Stimulated activated CD8-positive, alpha-beta memory T cell treated with anti-CD3 and anti-CD28 coated beads, Interleukin-15, amount 100 ng/mL, for 1 hour (primary cell): ENCODE measurements at regions not wholly inside any gene's neighbourhood (a gene's known extent, or its start where the extent isn't known, plus 50 kb on each side); places are given as distances from the start of the nearest gene placed in this dataset.
"Not testable (repeated sequence)": the region's sequence is repeated elsewhere in the genome, so short reads cannot be mapped to it uniquely, and the experiment has no call there.

Source experiments
- DNase-seq: peaks from one replicate; pipeline ENCODE4 v3.0.0-alpha.2; 2020; ENCODE audit warnings: low read depth

DNA sequence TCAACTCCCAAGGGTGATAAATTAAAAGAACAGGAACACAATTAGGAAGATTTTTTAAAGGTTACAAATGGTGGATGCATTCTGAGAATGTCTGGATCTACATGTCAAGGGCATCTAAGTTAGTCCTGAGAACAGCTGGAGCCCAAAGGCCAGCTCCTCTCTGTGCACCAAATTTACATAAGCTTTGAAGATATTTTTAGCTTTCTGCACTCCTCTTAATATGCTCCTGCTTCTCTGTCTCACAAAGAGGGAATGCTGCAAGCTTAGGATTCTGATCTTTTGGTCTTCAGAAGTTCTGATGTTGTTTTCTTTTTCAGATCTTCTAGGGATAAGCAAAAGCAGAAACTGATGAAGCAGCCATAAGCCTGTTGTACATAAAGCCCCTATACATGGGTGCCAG lies 309.8 kb upstream of the NCAM1 start:
- no peak for DNase-seq

- DNase-seq: no peak
These were observed 308.3 kb upstream of the NCAM1 start for GRCh38 chr11:112652786-112653390.

GRCh38 chr11:112655371-112655770 lies 305.8 kb upstream of the NCAM1 start:
- no peak for DNase-seq

DNA sequence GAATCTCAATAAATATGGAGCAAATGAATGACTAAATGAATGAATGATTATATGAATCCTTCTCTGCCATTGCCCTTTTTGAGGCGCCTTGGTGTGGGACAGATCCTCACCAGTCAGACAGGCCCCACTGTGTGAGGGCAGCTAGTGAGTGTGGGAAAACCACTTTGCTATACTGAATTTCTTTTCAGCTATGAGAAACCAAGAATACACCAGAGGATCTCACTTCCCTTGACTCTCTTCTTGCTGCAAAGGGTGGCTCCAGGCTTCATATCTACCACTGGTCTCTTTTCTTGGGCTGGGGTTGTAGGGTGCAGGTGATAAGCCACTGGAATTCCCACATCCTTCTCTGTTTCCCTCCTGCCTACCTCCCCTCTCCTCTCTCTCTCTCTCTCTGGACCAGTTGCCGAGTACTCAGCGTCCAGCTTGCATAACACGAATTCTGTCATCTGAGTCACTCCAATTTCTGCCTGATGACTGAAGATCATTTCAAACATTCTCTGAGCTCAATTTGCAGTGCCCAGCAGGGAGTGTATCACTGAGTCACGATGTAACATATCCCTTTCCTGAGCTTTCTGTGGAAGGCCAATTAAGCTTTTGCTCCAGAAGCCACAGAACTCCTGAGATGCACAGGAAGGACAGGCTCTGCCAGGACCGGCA lies 304.3 kb upstream of the NCAM1 start:
- DNase-seq: no peak

- DNase-seq: no peak
These were observed 302.8 kb upstream of the NCAM1 start for GRCh38 chr11:112658431-112658878.

DNA sequence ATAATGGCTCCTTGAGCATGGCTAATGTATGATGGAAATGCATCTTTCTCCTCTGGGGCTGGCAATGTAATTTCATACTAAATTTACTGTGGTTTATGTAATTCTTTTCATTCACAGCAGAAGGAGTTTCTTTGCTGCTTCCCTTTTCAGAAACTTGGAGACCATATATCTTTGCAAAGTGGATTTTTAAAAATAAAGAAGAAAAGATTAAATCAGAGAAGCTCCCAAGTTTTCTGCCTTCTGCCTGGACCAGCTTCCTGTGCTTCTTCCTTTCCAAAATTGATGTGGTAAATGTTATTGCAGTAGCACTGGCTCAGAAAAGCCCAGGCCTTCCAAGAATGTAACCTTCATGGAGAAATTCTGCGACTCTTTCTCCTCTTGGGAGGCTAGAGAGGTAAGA lies 300.1 kb upstream of the NCAM1 start:
- no peak for DNase-seq

- no peak for DNase-seq
These were observed 299.6 kb upstream of the NCAM1 start for GRCh38 chr11:112661571-112661970.

DNA sequence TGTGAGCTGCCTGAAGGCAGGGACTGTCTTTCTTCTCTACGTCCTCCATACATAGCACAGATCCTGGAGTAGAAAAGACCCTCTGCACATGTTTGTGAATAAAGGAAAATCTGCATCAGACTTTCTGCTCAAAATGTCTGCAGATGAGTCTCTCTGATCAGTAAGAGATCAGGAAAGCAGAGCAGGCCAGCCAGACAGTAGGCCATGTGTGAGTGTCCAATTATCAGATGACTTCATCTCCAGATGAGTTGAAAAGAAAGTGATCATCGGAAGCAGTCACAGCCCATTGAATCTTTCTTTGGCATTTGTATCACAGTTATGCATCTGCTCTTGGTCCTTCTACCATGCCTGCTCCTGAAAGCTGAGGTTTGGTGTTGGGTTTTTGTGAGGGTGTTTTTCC lies 298.7 kb upstream of the NCAM1 start:
- DNase-seq: no peak

- no peak for DNase-seq
These were observed 297.1 kb upstream of the NCAM1 start for GRCh38 chr11:112663947-112664634.

- DNase-seq: no peak
These were observed 295.9 kb upstream of the NCAM1 start for GRCh38 chr11:112665291-112665690.

GRCh38 chr11:112666253-112666652 lies 295.0 kb upstream of the NCAM1 start:
- DNase-seq: no peak

GRCh38 chr11:112670806-112671570 lies 290.2 kb upstream of the NCAM1 start:
- no peak for DNase-seq

DNA sequence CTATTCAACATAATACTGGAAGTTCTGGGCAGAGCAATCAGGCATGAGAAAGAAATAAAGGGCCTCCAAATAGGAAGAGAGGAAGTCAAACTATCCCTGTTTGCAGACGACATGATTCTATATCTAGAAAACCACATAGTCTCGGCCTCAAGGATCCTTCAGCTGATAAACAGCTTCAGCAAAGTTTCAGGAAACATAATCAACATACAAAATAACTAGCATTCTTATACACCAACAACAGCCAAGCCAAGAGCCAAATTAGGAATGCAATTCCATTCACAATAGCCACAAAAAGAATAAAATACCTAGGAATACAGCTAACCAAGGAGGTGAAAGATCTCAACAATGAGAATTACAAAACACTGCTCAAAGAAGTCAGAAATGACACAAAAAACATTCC lies 287.8 kb upstream of the NCAM1 start:
- not testable (repeated sequence) for DNase-seq

- DNase-seq: no peak
These were observed 276.1 kb upstream of the NCAM1 start for GRCh38 chr11:112685111-112685510.

DNA sequence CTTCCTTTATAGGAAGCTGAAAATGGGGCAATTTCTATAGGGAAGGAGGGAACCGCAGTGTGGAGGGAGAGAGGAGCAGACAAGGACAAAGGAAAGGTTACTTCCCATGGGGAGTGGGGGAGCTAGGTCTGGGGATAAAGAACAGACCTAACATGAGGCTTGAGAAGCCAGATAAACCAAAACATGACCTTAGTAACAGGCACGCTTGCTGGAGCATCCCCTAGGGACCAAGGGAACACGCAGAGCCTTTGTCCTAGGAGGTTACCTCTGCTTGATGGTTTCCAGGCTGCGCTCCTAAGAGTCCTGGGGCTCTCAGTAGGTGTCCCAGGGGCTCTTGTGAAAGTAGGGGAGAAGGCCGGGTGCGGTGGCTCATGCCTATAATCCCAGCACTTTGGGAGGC lies 271.4 kb upstream of the NCAM1 start:
- DNase-seq: no peak

- no peak for DNase-seq
These were observed 267.4 kb upstream of the NCAM1 start for GRCh38 chr11:112693781-112694180.

- DNase-seq: no peak
These were observed 267.0 kb upstream of the NCAM1 start for GRCh38 chr11:112694245-112694644.

- DNase-seq: no peak
These were observed 266.4 kb upstream of the NCAM1 start for GRCh38 chr11:112694813-112695212.

DNA sequence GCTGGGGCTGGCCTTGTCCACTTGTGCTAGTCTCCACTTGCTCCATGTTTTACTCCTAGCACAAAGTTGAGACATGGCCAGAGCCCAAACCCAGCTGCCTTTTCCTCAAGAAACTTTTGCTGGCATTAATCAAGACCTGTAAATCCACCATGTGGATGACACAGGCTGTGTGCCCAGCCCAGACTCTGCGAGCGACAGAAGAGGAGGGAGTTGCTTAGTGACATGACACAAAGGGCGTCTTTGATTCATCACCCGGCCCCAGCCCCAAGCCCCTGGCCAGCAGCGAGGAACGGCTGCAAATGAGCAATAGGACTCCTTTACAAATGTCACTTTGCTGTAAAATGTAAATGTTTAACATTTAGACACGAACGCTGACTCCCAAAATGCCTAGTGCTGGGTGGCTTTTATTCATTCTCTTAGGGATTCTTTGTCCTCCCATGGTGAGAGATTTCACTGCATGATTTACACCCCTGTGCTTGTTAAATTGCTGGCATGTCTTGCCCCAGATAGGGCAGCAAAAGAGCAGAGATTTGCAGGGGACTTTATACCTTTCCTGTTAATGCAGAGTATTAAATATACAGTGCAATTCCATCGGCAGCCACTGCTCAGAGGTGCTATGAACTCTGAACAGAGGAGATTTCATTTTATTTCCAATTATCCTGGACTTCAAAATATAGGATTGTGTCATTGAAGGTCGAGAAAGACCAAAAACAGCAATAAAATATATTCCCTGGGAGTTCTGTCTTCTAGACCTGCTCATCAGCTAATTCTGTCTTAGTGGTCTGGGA lies 263.6 kb upstream of the NCAM1 start:
- no peak for DNase-seq

- no peak for DNase-seq
These were observed 256.1 kb upstream of the NCAM1 start for GRCh38 chr11:112705148-112705547.

- no peak for DNase-seq
These were observed 254.4 kb upstream of the NCAM1 start for GRCh38 chr11:112706863-112707262.

DNA sequence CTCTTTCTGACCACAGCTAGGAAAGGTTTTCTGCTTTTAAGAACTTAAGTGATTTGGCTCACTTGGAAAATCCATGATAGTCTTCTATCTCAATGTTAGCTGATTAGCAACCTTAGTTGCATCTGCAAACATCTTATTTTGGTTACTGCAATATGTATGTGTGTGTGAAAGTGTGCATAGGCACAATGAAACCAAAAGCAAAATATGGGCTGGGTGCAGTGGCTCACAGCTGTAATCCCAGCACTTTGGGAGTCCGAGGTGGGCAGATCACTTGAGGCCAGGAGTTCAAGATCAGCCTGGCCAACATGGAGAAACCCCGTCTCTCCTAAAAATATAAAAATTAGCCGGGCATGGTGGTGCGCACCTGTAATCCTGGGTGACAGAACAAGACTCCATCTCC lies 246.9 kb upstream of the NCAM1 start:
- DNase-seq: not testable (repeated sequence)
